ENCODE measurements at regions not wholly inside any gene's neighbourhood (a gene's known extent, or its start where the extent isn't known, plus 50 kb on each side); places are given as distances from the start of the nearest gene placed in this dataset.
A peak's percentile ranks its signal among the peaks of the same experiment; 100 is the strongest.

- peak overlapping the region in 1 of 8 donors; percentile 1 for H3K4me3 Mint-ChIP-seq
- H3K27me3 Mint-ChIP-seq, result no peaks in the 10 kb centered on the region
- H3K27ac Mint-ChIP-seq, result peak overlapping the region in 1 of 6 donors; percentile 44
- peaks cover 0 to 6% (median 5%) of the 10 kb centered on the region in 3 donors for H3K4me1 Mint-ChIP-seq
- ATAC-seq (ENCODE audit: low read depth in 2 of 2) (no peak), DNase-seq (no peak)
- H3K9me3 Mint-ChIP-seq, result no peaks in the 10 kb centered on the region
- H3K36me3 Mint-ChIP-seq, result peaks cover 0 to 7% of the 10 kb centered on the region in 2 donors
These were observed 52.7 kb upstream of the ERCC6L2 start for GRCh38 chr9:95822583-95823431.

- no peak overlapping the region for H3K27ac Mint-ChIP-seq
- peak overlapping the region in 2 of 8 donors; percentile 30 to 54 for H3K4me3 Mint-ChIP-seq
- DNase-seq (no peak), ATAC-seq (ENCODE audit: low read depth in 2 of 2) (no peak)
- H3K27me3 Mint-ChIP-seq, result no peaks in the 10 kb centered on the region
- H3K9me3 Mint-ChIP-seq, result no peaks in the 10 kb centered on the region
- peaks cover 0 to 3% (median 3%) of the 10 kb centered on the region in 3 donors for H3K4me1 Mint-ChIP-seq
- H3K36me3 Mint-ChIP-seq, result peaks cover 0 to 7% of the 10 kb centered on the region in 2 donors
These were observed 53.5 kb upstream of the ERCC6L2 start for GRCh38 chr9:95822015-95822414.

GRCh38 chr9:95820074-95820473 lies 55.4 kb upstream of the ERCC6L2 start:
- peaks cover 0 to 16% of the 10 kb centered on the region in 2 donors for H3K36me3 Mint-ChIP-seq
- H3K27me3 Mint-ChIP-seq, result no peaks in the 10 kb centered on the region
- H3K27ac Mint-ChIP-seq, result no peak overlapping the region
- no peak overlapping the region for H3K4me3 Mint-ChIP-seq
- H3K9me3 Mint-ChIP-seq, result no peaks in the 10 kb centered on the region
- ATAC-seq (ENCODE audit: low read depth in 2 of 2), result no peak
- DNase-seq, result no peak
- no peaks in the 10 kb centered on the region for H3K4me1 Mint-ChIP-seq

DNA sequence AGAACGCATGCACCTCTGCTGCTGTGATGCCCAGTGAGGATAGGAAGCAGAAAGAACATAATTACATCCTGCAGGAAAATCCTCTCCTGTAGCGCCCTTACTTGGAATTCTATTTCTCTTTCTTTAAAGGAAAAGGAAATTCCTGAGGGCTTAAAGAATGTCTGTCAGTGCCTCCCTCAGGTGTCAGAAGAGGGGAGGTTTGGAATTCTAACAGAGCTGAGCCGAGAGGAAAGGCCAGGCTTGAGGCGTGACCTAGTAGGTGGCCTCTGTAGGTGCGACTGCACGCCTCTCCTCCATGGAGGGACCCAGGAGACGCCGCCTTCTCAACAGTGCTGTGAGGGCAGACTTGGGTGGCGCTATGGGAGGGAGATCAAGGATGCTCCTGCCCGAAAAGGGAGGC lies 55.9 kb upstream of the ERCC6L2 start:
- no peak overlapping the region for H3K4me3 Mint-ChIP-seq
- DNase-seq (no peak), ATAC-seq (ENCODE audit: low read depth in 2 of 2) (no peak)
- H3K36me3 Mint-ChIP-seq, result peaks cover 0 to 20% of the 10 kb centered on the region in 2 donors
- no peaks in the 10 kb centered on the region for H3K27me3 Mint-ChIP-seq
- no peaks in the 10 kb centered on the region for H3K9me3 Mint-ChIP-seq
- H3K4me1 Mint-ChIP-seq, result no peaks in the 10 kb centered on the region
- no peak overlapping the region for H3K27ac Mint-ChIP-seq

- no peak overlapping the region for H3K4me3 Mint-ChIP-seq
- DNase-seq, result no peak
- H3K27ac Mint-ChIP-seq, result no peak overlapping the region
- H3K4me1 Mint-ChIP-seq, result no peaks in the 10 kb centered on the region
- ATAC-seq (ENCODE audit: low read depth in 2 of 2), result no peak
- no peaks in the 10 kb centered on the region for H3K27me3 Mint-ChIP-seq
- no peaks in the 10 kb centered on the region for H3K9me3 Mint-ChIP-seq
- peaks cover 0 to 22% of the 10 kb centered on the region in 2 donors for H3K36me3 Mint-ChIP-seq
These were observed 58.3 kb upstream of the ERCC6L2 start for GRCh38 chr9:95817205-95817604.

DNA sequence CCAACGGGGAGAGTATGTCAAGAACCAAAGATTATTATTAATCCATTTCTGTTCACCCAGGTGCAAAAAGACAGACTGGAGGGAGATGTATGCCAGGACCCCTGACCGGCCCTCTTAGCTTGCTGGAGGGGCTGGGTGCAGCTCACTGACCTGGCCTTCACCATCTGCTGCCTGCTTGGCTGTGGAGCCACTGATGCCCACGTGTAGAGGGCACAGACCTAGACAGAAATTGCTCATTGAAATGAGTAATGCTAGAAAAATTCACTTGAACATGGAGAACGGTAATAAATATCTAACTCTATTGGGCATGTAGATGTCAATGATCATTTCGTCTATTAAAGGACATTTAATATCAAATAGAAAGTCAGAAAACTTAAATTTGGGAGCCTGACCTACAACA lies 58.8 kb upstream of the ERCC6L2 start:
- H3K4me1 Mint-ChIP-seq, result no peaks in the 10 kb centered on the region

GRCh38 chr9:95815961-95816360 lies 59.5 kb upstream of the ERCC6L2 start:
- Mint-ChIP-seq H3K4me1 (no peaks in the 10 kb centered on the region), H3K27ac (peak overlapping the region in 1 of 6 donors; percentile 60), H3K36me3 (peaks cover 0 to 22% of the 10 kb centered on the region in 2 donors), H3K27me3 (peaks cover 0 to 4% (median 0%) of the 10 kb centered on the region in 3 donors), H3K9me3 (no peaks in the 10 kb centered on the region), H3K4me3 (no peak overlapping the region)
- DNase-seq (no peak), ATAC-seq (ENCODE audit: low read depth in 2 of 2) (no peak)

More for the DNA sequence above, 58.8 kb upstream of the ERCC6L2 start:
- peaks cover 0 to 22% of the 10 kb centered on the region in 2 donors for H3K36me3 Mint-ChIP-seq
- no peak for DNase-seq
- H3K9me3 Mint-ChIP-seq, result no peaks in the 10 kb centered on the region
- no peak overlapping the region for H3K4me3 Mint-ChIP-seq
- H3K27me3 Mint-ChIP-seq, result no peaks in the 10 kb centered on the region
- H3K27ac Mint-ChIP-seq, result no peak overlapping the region
- no peak for ATAC-seq (ENCODE audit: low read depth in 2 of 2)

GRCh38 chr9:95815133-95815532 lies 60.4 kb upstream of the ERCC6L2 start:
- H3K4me3 Mint-ChIP-seq, result no peak overlapping the region
- no peaks in the 10 kb centered on the region for H3K4me1 Mint-ChIP-seq
- H3K27ac Mint-ChIP-seq, result no peak overlapping the region
- DNase-seq, result no peak
- ATAC-seq (ENCODE audit: low read depth in 2 of 2), result no peak
- H3K9me3 Mint-ChIP-seq, result no peaks in the 10 kb centered on the region
- H3K27me3 Mint-ChIP-seq, result peaks cover 0 to 4% (median 0%) of the 10 kb centered on the region in 3 donors
- H3K36me3 Mint-ChIP-seq, result peaks cover 0 to 20% of the 10 kb centered on the region in 2 donors

DNA sequence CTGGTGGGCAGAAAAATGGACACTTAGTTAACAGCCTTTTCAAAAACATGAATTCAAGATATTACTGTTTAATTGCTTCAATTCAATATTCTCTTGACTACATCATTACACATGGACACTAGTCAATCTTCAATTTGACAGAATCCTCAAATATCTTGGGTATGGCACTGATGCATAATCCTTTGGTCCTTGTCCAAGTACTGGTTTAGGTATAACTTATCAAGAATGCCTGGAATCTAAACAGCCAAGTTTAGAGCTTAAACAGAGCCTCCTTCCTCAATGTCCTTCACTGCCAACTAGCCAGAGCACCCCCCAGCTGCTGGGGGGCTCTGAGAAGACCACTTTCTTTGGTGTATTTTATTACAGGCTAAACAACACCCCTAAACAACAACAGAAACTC lies 61.6 kb upstream of the ERCC6L2 start:
- DNase-seq, result no peak
- peaks cover 0 to 4% (median 0%) of the 10 kb centered on the region in 3 donors for H3K27me3 Mint-ChIP-seq
- H3K9me3 Mint-ChIP-seq, result no peaks in the 10 kb centered on the region
- H3K4me1 Mint-ChIP-seq, result no peaks in the 10 kb centered on the region
- H3K27ac Mint-ChIP-seq, result no peak overlapping the region
- no peak overlapping the region for H3K4me3 Mint-ChIP-seq
- H3K36me3 Mint-ChIP-seq, result peaks cover 0 to 15% of the 10 kb centered on the region in 2 donors
- no peak for ATAC-seq (ENCODE audit: low read depth in 2 of 2)

DNA sequence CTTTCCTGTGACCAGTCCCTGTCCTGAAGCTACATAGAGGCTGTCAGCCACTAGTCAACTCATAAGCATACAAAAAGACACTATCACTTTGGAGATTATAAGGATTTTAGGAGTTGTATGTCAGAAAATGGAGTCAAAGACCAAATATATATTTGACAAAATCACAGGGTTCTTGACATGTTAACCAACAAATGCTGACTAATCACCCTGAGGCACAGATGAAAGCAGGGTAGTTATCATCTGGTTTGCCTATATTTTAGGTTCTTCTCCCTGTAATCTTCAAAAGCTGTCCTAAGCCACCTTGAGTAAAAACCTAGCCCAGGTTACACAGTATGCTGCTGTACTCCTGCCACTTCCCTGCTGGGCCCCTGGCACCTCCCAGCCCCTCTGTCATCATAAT lies 64.7 kb upstream of the ERCC6L2 start:
- Mint-ChIP-seq H3K4me1 (peaks cover 0 to 6% (median 0%) of the 10 kb centered on the region in 3 donors), H3K27ac (no peak overlapping the region), H3K36me3 (peaks cover 0 to 14% of the 10 kb centered on the region in 2 donors), H3K27me3 (peaks cover 4 to 15% (median 7%) of the 10 kb centered on the region in 3 donors), H3K4me3 (no peak overlapping the region), H3K9me3 (peaks cover 0 to 3% (median 0%) of the 10 kb centered on the region in 7 donors)
- DNase-seq (no peak), ATAC-seq (ENCODE audit: low read depth in 2 of 2) (no peak)

GRCh38 chr9:95810133-95810532 lies 65.4 kb upstream of the ERCC6L2 start:
- H3K36me3 Mint-ChIP-seq, result peaks cover 0 to 7% of the 10 kb centered on the region in 2 donors
- peaks cover 0 to 3% (median 0%) of the 10 kb centered on the region in 7 donors for H3K9me3 Mint-ChIP-seq
- H3K4me3 Mint-ChIP-seq, result no peak overlapping the region
- peaks cover 4 to 15% (median 7%) of the 10 kb centered on the region in 3 donors for H3K27me3 Mint-ChIP-seq
- ATAC-seq (ENCODE audit: low read depth in 2 of 2) (no peak), DNase-seq (no peak)
- no peak overlapping the region for H3K27ac Mint-ChIP-seq
- peaks cover 0 to 6% (median 0%) of the 10 kb centered on the region in 3 donors for H3K4me1 Mint-ChIP-seq

- H3K27me3 Mint-ChIP-seq, result peaks cover 4 to 15% (median 7%) of the 10 kb centered on the region in 3 donors
- H3K36me3 Mint-ChIP-seq, result peaks cover 0 to 2% of the 10 kb centered on the region in 2 donors
- H3K27ac Mint-ChIP-seq, result no peak overlapping the region
- H3K9me3 Mint-ChIP-seq, result peaks cover 0 to 3% (median 0%) of the 10 kb centered on the region in 7 donors
- ATAC-seq (ENCODE audit: low read depth in 2 of 2) (no peak), DNase-seq (no peak)
- peaks cover 0 to 6% (median 0%) of the 10 kb centered on the region in 3 donors for H3K4me1 Mint-ChIP-seq
- no peak overlapping the region for H3K4me3 Mint-ChIP-seq
These were observed 65.8 kb upstream of the ERCC6L2 start for GRCh38 chr9:95809686-95810085.

- Mint-ChIP-seq H3K9me3 (peaks cover 0 to 10% (median 5%) of the 10 kb centered on the region in 7 donors), H3K4me3 (no peak overlapping the region), H3K36me3 (no peaks in the 10 kb centered on the region), H3K4me1 (peaks cover 0 to 6% (median 0%) of the 10 kb centered on the region in 3 donors), H3K27me3 (peaks cover 4 to 16% (median 7%) of the 10 kb centered on the region in 3 donors), H3K27ac (peak overlapping the region in 1 of 6 donors; percentile 7)
- ATAC-seq (ENCODE audit: low read depth in 2 of 2), result no peak
- no peak for DNase-seq
These were observed 67.5 kb upstream of the ERCC6L2 start for GRCh38 chr9:95808011-95808410.

GRCh38 chr9:95807326-95807947 lies 68.1 kb upstream of the ERCC6L2 start:
- H3K27me3 Mint-ChIP-seq, result peaks cover 6 to 22% (median 7%) of the 10 kb centered on the region in 3 donors
- no peak overlapping the region for H3K4me3 Mint-ChIP-seq
- no peaks in the 10 kb centered on the region for H3K36me3 Mint-ChIP-seq

More at GRCh38 chr9:95807326-95807947, 68.1 kb upstream of the ERCC6L2 start:
- H3K27ac Mint-ChIP-seq, result peak overlapping the region in 1 of 6 donors; percentile 7
- peaks cover 0 to 6% (median 0%) of the 10 kb centered on the region in 3 donors for H3K4me1 Mint-ChIP-seq
- peaks cover 0 to 10% (median 5%) of the 10 kb centered on the region in 7 donors for H3K9me3 Mint-ChIP-seq
- no peak for ATAC-seq (ENCODE audit: low read depth in 2 of 2)
- DNase-seq, result no peak
